Activated naive CD4-positive, alpha-beta T cell treated with Interleukin-2 at 50 U/mL for 16 hours (primary cell): ENCODE measurements at regions not wholly inside any gene's neighbourhood (a gene's known extent, or its start where the extent isn't known, plus 50 kb on each side); places are given as distances from the start of the nearest gene placed in this dataset.

Experiments
- DNase-seq: peaks from one replicate; pipeline ENCODE4 v3.0.0-alpha.2; 2020

DNA sequence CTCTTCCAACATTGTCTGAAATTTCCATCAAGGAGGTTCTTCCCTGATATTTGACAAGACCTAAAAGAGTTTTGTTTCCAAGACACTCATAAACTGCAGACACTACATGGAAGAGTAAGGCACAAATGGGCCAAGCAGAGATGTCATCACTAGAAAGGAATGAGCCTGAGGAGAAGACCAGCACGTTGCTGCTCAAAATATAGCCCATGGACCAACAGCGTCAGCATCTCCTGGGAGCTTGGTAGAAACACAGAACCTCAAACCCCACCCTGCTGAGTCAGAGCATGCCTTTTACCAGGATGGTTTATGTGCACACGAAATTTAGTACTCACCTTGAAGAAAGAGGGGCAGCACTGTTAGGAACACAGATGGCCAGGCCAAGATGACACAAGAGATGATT lies 128.7 kb upstream of the MID1 start:
- DNase-seq = no peak

- DNase-seq = no peak
These were observed 130.2 kb upstream of the MID1 start for GRCh38 chrX:10750581-10750980.

- DNase-seq = no peak
These were observed 132.7 kb upstream of the MID1 start for GRCh38 chrX:10753116-10753515.

- DNase-seq = no peak
These were observed 134.1 kb upstream of the MID1 start for GRCh38 chrX:10754445-10754844.

DNA sequence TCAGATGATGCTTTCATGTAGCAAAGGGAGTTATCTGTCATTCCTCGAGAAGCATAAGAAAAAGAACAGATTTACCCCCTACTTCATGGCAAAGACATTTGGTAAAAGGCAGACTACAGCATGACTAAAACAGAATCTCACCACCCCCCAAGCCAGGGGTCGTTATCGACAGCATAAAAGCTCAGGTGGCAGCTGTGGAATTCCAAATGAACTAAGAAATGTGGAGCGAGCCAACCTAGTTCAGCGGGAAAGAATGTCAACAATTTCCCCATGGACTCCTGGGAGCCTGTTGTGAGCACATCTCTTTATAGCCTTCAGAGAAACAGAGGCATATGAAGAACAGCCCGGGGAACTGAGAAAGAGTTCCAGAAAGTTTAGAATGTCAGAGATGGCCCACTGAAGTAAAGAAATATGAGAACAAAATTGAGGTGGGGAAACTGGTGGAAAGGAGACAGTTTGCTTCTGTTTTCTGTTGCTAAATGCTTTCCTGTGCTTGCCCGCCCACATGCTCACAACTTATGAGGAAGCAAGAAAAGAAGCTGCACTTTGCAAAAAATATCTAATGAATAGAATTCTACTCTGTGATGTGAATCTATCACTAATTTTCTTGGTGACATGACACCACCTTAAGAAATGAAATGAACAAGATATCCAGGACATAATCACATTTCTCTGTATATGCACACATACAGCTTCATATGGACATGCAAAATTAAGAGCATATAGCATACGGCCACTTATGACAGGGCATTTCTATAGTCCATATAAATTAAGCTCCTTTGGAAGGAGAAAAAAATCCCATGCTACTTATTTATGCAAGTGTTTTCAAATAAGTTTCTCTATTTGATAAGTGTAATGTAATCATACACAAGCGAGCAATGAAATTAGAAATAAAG lies 135.3 kb upstream of the MID1 start:
- no peak for DNase-seq

- no peak for DNase-seq
These were observed 136.1 kb upstream of the MID1 start for GRCh38 chrX:10756441-10756840.

GRCh38 chrX:10759141-10759799 lies 138.9 kb upstream of the MID1 start:
- no peak for DNase-seq

DNA sequence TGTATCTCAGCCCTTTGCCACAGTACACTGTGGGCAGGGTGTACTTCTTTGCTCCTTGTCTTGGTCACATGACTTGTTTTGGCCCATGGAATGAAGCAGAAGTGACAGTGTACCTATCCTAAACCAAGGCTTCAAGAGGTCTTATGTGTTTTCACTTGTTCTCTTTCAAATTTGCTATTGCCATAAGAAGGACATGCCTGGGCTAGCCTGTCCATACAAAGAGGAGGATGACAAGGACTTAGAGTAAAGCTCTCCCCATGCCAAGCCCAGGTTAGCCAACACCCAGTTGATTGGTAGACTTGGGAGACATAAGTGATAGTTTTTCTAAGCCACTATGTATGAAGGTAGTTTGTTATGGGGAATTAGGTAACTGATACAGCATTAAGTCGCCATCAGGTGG lies 141.1 kb upstream of the MID1 start:
- DNase-seq = no peak

DNA sequence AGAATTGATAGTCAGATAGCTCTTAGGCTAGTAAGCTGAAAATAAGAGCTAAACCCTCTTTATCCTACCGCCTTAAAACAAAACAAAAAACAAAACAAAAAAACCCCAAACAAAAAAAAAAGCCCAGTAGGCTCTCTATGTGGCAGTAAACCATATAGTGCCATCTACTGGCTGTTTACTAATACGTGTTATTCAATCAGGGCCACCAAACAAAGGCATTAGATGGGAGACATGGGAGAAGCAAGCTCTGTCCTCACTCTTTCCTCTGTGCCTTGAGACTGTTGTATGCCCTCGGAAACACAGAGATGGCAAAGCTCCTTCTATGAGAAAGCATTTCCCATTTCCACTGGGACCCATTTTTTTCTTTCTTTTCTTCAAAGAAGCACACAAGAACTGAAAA lies 148.8 kb upstream of the MID1 start:
- no peak for DNase-seq

GRCh38 chrX:10769696-10770619 lies 149.6 kb upstream of the MID1 start:
- DNase-seq = no peak

DNA sequence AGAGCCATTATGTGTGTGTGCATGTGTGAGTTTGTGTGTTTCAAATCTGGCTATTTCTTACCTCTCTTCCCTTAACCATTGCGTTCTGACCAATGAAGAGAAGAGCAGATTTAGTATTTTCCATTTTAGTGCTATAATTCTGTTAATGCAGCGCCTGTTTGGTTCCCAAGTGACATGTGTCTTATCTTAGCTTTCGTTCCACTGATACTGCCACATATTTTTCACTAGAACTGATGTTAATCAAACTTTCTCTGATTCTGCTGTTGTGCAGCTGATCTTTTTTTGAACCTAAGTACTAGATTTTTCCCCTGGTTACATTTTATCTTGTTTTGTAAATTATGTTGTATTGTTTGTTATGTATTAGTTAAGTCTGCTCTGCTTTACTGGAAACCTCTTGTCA lies 152.9 kb upstream of the MID1 start:
- no peak for DNase-seq

DNA sequence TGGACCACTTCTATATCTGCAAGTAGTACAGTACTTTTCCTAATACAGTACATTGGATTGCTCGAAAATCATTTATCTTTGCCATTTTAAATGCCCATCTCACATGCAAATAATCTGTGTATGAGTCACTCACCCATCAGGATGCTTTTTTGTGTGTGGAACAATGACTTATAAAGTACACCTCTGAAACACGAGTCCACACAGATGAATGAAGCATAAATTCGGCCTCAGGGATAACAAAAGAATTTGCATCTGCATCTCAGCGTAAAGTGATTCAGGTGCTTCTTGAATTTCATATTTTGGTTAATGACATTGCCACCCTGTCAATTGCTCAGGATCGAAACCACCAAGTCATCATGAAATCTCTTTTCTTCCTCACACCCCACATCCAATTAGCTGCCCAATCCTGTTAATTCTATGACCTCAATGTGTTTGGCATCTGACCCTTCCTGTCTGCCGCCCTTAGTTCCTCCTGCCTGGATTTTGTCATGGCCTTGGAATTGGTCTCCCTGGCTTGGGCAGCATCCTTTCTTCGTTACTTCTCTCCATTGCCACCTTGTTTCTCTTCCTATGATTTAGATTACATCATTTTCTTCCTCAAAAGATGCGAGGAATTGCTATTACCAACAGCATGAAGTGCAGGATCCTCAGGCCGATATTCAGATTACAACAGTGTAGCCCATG lies 161.6 kb upstream of the MID1 start:
- no peak for DNase-seq

GRCh38 chrX:10783451-10783995 lies 163.1 kb upstream of the MID1 start:
- no peak for DNase-seq

DNA sequence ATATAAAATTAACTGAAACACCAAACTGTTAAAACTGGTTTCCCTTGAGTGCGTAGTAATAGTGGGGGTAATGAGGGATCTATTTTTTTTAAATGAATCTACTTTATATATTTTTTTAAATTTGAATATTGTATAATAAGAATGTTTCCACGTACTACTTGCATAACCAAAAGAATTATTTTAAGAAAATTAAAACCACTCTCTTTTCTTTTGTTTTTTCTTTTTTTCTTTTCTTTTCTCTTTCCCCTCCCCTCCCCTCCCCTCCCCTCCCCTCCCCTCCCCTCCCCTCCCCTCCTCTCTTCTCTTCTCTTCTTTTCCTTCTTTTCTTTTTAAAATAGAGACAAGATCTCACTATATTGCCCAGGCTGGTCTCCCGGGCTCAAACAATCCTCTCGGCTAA lies 166.9 kb upstream of the MID1 start:
- no peak for DNase-seq

DNA sequence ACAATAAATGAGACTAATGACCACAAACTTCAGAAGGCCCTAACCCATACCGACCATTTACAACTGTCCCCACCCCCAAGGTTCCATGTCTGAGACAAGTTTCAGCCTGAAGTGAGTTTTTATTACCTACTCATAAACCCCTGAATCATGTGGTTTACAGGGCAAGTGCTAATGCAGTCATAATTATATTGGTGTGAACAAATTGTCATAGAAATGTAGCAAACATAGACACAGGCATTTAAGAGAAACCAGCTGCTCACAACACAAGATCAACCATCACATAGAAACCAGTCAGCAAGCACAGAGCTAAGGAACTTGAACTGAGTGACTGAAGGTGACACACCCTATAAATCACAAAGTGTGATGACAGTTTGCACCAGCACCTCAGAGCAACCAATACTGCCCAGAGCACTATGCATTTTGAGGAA lies 173.8 kb upstream of the MID1 start:
- no peak for DNase-seq

- DNase-seq = no peak
These were observed 175.3 kb upstream of the MID1 start for GRCh38 chrX:10795721-10796120.

DNA sequence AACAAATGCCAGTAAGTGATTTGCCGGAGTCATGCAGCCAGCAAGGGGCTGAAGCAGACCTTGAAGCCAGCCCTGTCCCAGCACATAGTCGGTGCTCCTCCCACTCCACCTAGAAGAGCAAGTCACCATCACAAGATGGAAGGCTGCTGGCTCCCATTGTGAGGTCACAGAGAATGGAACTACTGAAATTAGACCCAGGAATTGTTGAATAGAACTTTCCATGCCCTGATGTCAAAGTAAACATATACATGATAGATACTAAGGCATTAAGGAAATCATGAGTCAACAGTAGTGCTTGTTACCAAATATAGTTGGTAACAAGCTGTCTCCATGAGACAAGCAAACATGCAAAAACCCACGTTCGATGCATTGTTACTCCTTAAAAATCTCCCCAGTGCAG lies 177.1 kb upstream of the MID1 start:
- DNase-seq = no peak

DNA sequence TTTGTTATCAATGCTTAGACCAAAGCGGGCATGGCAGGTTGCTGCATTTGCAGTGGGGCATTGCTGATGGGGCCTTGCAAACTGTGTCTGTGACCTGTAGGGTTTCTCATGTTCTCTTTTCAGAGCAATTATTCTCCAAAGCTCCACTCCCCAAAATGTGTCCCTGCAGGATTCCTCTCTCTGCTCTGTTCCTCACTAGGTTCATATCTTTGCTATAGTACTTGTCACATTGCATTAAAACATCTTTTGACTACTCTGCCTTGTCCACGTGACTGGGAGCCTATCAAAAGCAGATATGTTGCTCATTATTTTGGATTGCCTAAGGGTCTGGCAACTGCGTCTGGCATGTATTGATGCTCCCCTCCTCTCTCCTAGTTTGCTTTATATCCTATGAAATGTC lies 177.7 kb upstream of the MID1 start:
- DNase-seq = no peak

DNA sequence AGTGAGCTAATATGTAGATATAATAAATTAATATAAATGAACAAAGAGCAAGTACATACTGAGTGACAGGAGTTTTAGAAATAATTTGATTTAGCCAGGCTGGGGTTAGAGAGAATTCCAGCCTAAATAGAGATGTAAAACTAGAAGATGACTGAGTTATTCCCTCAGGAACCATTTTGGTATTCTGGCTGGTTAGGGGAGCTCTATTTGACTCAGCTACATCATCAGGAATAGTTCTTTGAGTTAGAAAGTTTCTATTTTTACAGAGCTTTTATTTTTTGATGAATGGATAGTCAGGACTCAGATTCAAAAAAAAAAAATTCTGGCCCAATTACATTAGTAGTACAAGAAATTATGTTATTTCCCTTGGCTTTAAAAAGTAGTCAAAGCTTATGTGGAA lies 180.4 kb upstream of the MID1 start:
- DNase-seq = no peak

DNA sequence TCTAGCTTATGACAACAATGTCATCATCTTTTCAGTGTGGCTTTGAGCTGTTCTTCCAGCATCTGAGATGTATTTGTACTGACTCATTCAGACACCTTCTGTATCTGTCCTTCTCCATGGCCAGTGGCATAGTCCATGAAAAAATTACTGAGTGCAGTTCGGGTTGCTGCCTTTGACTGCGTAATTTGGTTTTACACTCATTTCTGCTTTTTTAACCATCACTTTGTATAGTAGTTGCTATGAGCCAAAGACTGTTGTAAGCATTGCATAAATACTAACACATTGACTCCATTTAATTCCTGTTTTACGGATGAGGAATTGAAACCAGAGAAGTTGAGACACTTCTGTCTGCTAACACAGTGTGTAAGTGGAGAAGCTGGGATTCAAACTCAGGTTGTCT lies 190.7 kb upstream of the MID1 start:
- DNase-seq = no peak

DNA sequence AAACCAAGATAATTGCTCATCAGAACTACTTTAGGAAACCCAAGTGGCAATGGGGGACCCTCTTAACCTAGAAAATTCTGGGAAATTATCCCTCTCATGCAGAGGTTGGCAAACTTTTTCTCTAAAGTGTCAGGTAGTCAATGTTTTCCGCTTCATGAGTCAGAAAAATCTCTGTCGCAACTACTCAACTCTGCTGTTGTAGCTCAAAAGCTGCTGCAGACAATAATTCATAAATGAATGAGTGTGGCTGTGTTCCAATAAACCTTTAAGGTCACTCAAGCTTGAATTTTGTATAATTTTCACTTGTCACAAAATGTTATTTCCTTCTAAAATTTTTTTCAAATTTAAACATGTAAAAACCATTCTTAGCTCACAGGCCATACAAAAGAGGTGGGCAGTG lies 193.4 kb upstream of the MID1 start:
- no peak for DNase-seq

GRCh38 chrX:10818651-10819050 lies 198.3 kb upstream of the MID1 start:
- DNase-seq = no peak

DNA sequence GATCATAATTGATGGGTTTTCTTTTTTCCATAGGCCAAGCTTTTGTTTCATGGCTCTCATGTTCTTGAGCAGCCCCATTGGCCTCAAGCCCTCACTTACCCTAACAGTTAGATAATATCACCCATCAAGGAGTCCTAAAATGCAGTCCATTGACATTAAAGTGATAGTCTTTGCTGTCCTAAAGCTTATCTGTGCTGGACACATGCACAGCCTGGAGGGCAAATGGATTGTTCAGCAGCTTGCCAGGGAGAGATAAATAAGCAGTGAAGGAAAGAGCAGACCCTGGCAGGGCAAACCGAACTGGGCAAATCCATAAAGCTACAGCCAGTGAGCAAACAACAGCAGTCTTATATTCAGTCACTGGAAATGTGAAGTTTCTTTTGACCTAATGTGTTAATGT lies 199.6 kb upstream of the MID1 start:
- no peak for DNase-seq
